ENCODE measurements at regions not wholly inside any gene's neighbourhood (a gene's known extent, or its start where the extent isn't known, plus 50 kb on each side); places are given as distances from the start of the nearest gene placed in this dataset.

- Histone ChIP-seq H3K9ac (ENCODE audit: low read depth, low read length) (no peak overlapping the region), H3K23ac (ENCODE audit: low read depth, low read length) (no peak overlapping the region), H3K9me3 (ENCODE audit: control insufficient read depth, insufficient read depth, low read length) (no peaks in the 10 kb centered on the region), H2BK15ac (ENCODE audit: low read depth, low read length) (no peak overlapping the region), H3K56ac (ENCODE audit: extremely low read depth, insufficient read depth, low read length) (no peak overlapping the region), H3K14ac (replicated peaks; ENCODE audit: low read depth, low read length) (no peak overlapping the region), H3K36me3 (ENCODE audit: control insufficient read depth, insufficient read depth, low read length) (no peaks in the 10 kb centered on the region), H2BK120ac (ENCODE audit: low read depth, low read length) (no peak overlapping the region), H2AK9ac (replicated peaks; ENCODE audit: low read depth, low read length, poor library complexity) (no peak overlapping the region), H4K91ac (ENCODE audit: insufficient read depth, low read depth, low read length) (no peak overlapping the region), H3K79me1 (ENCODE audit: low read depth in 1 of 2, low read length in 2 of 2) (no peaks in the 10 kb centered on the region), H3K27ac (ENCODE audit: insufficient read depth, low read length) (no peak overlapping the region), H3K27me3 (ENCODE audit: control insufficient read depth, insufficient read depth, low read length) (no peaks in the 10 kb centered on the region), H3K4me1 (ENCODE audit: control insufficient read depth, insufficient read depth, low read length) (no peaks in the 10 kb centered on the region), H3K4me2 (ENCODE audit: low read depth, low read length) (no peak overlapping the region), H4K8ac (ENCODE audit: low read depth in 2 of 2, low read length in 2 of 2) (no peak overlapping the region), H2BK20ac (ENCODE audit: low read depth, low read length) (no peak overlapping the region), H2BK5ac (ENCODE audit: low read depth, low read length, poor library complexity, severe bottlenecking) (no peak overlapping the region), H4K20me1 (ENCODE audit: insufficient read depth, low read length) (no peaks in the 10 kb centered on the region), H2AFZ (replicated peaks; ENCODE audit: low read length, poor library complexity) (no peak overlapping the region), H3K4ac (ENCODE audit: low read depth, low read length) (no peak overlapping the region), H3K18ac (ENCODE audit: low read depth, low read length) (no peak overlapping the region), H3K9me1 (ENCODE audit: insufficient read depth, low read length) (no peaks in the 10 kb centered on the region), H2AK5ac (ENCODE audit: low read depth, low read length) (no peak overlapping the region), H4K5ac (ENCODE audit: low read depth, low read length) (no peak overlapping the region), H3K4me3 (ENCODE audit: insufficient read depth, low read depth, low read length) (no peak overlapping the region)
- no peak for TF ChIP-seq RFX5 (IDR thresholded peaks at IDR 0.05; ENCODE audit: low read depth, low read length)
- no peak for TF ChIP-seq BHLHE40 (IDR thresholded peaks at IDR 0.05; ENCODE audit: low read depth, low read length)
- no peak for TF ChIP-seq CHD1 (IDR thresholded peaks at IDR 0.05; ENCODE audit: low read depth, low read length)
- TF ChIP-seq MAFK (IDR thresholded peaks at IDR 0.05; ENCODE audit: low read depth, low read length): no peak
- TF ChIP-seq, protein P1, sequence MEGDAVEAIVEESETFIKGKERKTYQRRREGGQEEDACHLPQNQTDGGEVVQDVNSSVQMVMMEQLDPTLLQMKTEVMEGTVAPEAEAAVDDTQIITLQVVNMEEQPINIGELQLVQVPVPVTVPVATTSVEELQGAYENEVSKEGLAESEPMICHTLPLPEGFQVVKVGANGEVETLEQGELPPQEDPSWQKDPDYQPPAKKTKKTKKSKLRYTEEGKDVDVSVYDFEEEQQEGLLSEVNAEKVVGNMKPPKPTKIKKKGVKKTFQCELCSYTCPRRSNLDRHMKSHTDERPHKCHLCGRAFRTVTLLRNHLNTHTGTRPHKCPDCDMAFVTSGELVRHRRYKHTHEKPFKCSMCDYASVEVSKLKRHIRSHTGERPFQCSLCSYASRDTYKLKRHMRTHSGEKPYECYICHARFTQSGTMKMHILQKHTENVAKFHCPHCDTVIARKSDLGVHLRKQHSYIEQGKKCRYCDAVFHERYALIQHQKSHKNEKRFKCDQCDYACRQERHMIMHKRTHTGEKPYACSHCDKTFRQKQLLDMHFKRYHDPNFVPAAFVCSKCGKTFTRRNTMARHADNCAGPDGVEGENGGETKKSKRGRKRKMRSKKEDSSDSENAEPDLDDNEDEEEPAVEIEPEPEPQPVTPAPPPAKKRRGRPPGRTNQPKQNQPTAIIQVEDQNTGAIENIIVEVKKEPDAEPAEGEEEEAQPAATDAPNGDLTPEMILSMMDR (conservative IDR thresholded peaks at IDR 0.05; ENCODE audit: low read depth, low read length): no peak
- no peak for TF ChIP-seq FOS (IDR thresholded peaks at IDR 0.05; ENCODE audit: low read depth, low read length)
- in situ Hi-C loops (cut with MboI; ENCODE audit: low sequenced_read_pairs) (no loop called here), intact Hi-C loops (cut with micrococcal nuclease) (no loop called here), dilution Hi-C loops (cut with HindIII; ENCODE audit: low sequenced_read_pairs, unreplicated experiment) (no loop called here)
- CTCF ChIA-PET: no interaction called here
- BruUV-seq (replicated peaks): no TSS peak
- POLR2A ChIA-PET (ENCODE audit: unreplicated experiment): no interaction called here
- 66% methylated on average over 2 of the region's 2 CpGs; no CpG with 5 or more reads in 1 of the 2 experiments for WGBS, 2 experiments (ENCODE audit: extremely low coverage in 2 of 2, insufficient read length in 1 of 2)
- DNase-seq (no peak), ATAC-seq (ENCODE audit: low read depth) (no peak)
Measured at GRCh38 chr7:24036033-24036412, 248.0 kb upstream of the NPY start.

Measured in IMR-90 (cell line).